Fibroblast of mammary gland (primary cell): ENCODE measurements at regions not wholly inside any gene's neighbourhood (a gene's known extent, or its start where the extent isn't known, plus 50 kb on each side); places are given as distances from the start of the nearest gene placed in this dataset.
"Not testable (repeated sequence)": the region's sequence is repeated elsewhere in the genome, so short reads cannot be mapped to it uniquely, and the experiment has no call there.

Source experiments
- DNase-seq: peaks from one replicate; pipeline ENCODE4 v3.0.0-alpha.2; 2010; ENCODE audit warnings: low read depth
- H3K4me3 ChIP-seq: 2 replicates; pipeline ENCODE4 v1.5.1; 2011; ENCODE audit warnings: low read depth, mild to moderate bottlenecking, low read length, moderate library complexity; ENCODE audit not compliant: control insufficient read depth
- CTCF ChIP-seq: conservative IDR thresholded peaks from 2 replicates; pipeline ENCODE4 v1.5.1; 2011; ENCODE audit warnings: low read depth, low read length, inconsistent platforms; ENCODE audit not compliant: control insufficient read depth, insufficient read depth

GRCh38 chr7:94183289-94183749, 179.2 kb upstream of the BET1 start:
- no peak overlapping the region for H3K4me3 ChIP-seq
- peak; percentile 99 for DNase-seq
- no peak for TF ChIP-seq CTCF

GRCh38 chr7:94183891-94184290, 179.7 kb upstream of the BET1 start:
- H3K4me3 ChIP-seq: no peak overlapping the region
- no peak for DNase-seq
- TF ChIP-seq CTCF: no peak

- DNase-seq: peak; percentile 68
- H3K4me3 ChIP-seq: no peak overlapping the region
- no peak for TF ChIP-seq CTCF
Observed at GRCh38 chr7:94188350-94188749, 184.2 kb upstream of the BET1 start.

- DNase-seq: peak; percentile 98
- no peak overlapping the region for H3K4me3 ChIP-seq
- TF ChIP-seq CTCF: no peak
Observed at GRCh38 chr7:94190599-94191061, 186.5 kb upstream of the BET1 start.

GRCh38 chr7:94194426-94194825, 190.3 kb upstream of the BET1 start:
- not testable (repeated sequence) for H3K4me3 ChIP-seq

GRCh38 chr7:94195201-94195600, 191.0 kb upstream of the BET1 start:
- DNase-seq: peak; percentile 36
- TF ChIP-seq CTCF: no peak
- no peak overlapping the region for H3K4me3 ChIP-seq

More at GRCh38 chr7:94194426-94194825, 190.3 kb upstream of the BET1 start:
- not testable (repeated sequence) for DNase-seq

- no peak for TF ChIP-seq CTCF
- no peak overlapping the region for H3K4me3 ChIP-seq
- DNase-seq: no peak
Observed at GRCh38 chr7:94195813-94196212, 191.7 kb upstream of the BET1 start.
